ENCODE measurements at regions not wholly inside any gene's neighbourhood (a gene's known extent, or its start where the extent isn't known, plus 50 kb on each side); places are given as distances from the start of the nearest gene placed in this dataset.

GRCh38 chr9:90047828-90048227 lies 443.0 kb downstream of the GADD45G start:
- no peak overlapping the region for H2AFZ ChIP-seq (ENCODE audit: insufficient read depth, low read depth, low read length, poor library complexity, severe bottlenecking)
- Mint-ChIP-seq H3K27me3 (ENCODE audit: low read depth in 3 of 3) (peaks cover 0 to 7% (median 2%) of the 10 kb centered on the region in 3 donors), H3K9me3 (no peaks in the 10 kb centered on the region), H3K27ac (no peak overlapping the region), H3K4me3 (no peak overlapping the region), H3K4me1 (peaks cover 19% of the 10 kb centered on the region), H3K36me3 (no peaks in the 10 kb centered on the region)
- no peak overlapping the region for H3K4me3 ChIP-seq (replicated peaks in 1 of 3; ENCODE audit: low read depth in 2 of 3, low read length in 3 of 3)
- TF ChIP-seq CTCF (IDR thresholded peaks at IDR 0.05): no peak
- H3K9me3 ChIP-seq (replicated peaks in 1 of 2; ENCODE audit: control insufficient read depth in 1 of 2, insufficient read depth in 1 of 2, low read length in 2 of 2): no peaks in the 10 kb centered on the region
- no peak for DNase-seq
- no peaks in the 10 kb centered on the region for H3K79me2 ChIP-seq (ENCODE audit: insufficient read depth, low read length)
- H3K4me1 ChIP-seq (ENCODE audit: control insufficient read depth in 1 of 2, insufficient read depth in 2 of 2, low read length in 2 of 2): no peaks in the 10 kb centered on the region
- no peaks in the 10 kb centered on the region for H4K20me1 ChIP-seq (ENCODE audit: insufficient read depth, low read length)
- no peak overlapping the region for H3K9ac ChIP-seq (ENCODE audit: insufficient read depth, low read length, poor library complexity, severe bottlenecking)
- H3K4me2 ChIP-seq (replicated peaks; ENCODE audit: extremely low read depth, low read length, poor library complexity, severe bottlenecking): no peak overlapping the region
- intact Hi-C loops (cut with micrococcal nuclease): no loop called here
- no peak overlapping the region for H3K27ac ChIP-seq (ENCODE audit: low read depth in 1 of 2, low read length in 2 of 2)
- no peaks in the 10 kb centered on the region for H3K36me3 ChIP-seq (replicated peaks in 1 of 2; ENCODE audit: control insufficient read depth in 1 of 2, insufficient read depth in 2 of 2, low read length in 2 of 2)
- H3K27me3 ChIP-seq (ENCODE audit: control insufficient read depth in 2 of 2, insufficient read depth in 2 of 2, low read length in 2 of 2): no peaks in the 10 kb centered on the region

GRCh38 chr9:90052366-90052765 lies 447.6 kb downstream of the GADD45G start:
- Mint-ChIP-seq H3K27me3 (ENCODE audit: low read depth in 3 of 3) (peaks cover 3 to 6% (median 5%) of the 10 kb centered on the region in 3 donors), H3K4me1 (peaks cover 15% of the 10 kb centered on the region), H3K4me3 (no peak overlapping the region), H3K9me3 (peaks cover 6 to 14% (median 8%) of the 10 kb centered on the region in 7 donors), H3K36me3 (no peaks in the 10 kb centered on the region), H3K27ac (no peak overlapping the region)
- Histone ChIP-seq H2AFZ (ENCODE audit: insufficient read depth, low read depth, low read length, poor library complexity, severe bottlenecking) (no peak overlapping the region), H3K4me2 (replicated peaks; ENCODE audit: extremely low read depth, low read length, poor library complexity, severe bottlenecking) (no peak overlapping the region), H3K9me3 (replicated peaks in 1 of 2; ENCODE audit: control insufficient read depth in 1 of 2, insufficient read depth in 1 of 2, low read length in 2 of 2) (peaks cover 0 to 3% of the 10 kb centered on the region in 2 donors), H3K79me2 (ENCODE audit: insufficient read depth, low read length) (no peaks in the 10 kb centered on the region), H3K27ac (ENCODE audit: low read depth in 1 of 2, low read length in 2 of 2) (no peak overlapping the region), H3K9ac (ENCODE audit: insufficient read depth, low read length, poor library complexity, severe bottlenecking) (no peak overlapping the region), H4K20me1 (ENCODE audit: insufficient read depth, low read length) (no peaks in the 10 kb centered on the region), H3K36me3 (replicated peaks in 1 of 2; ENCODE audit: control insufficient read depth in 1 of 2, insufficient read depth in 2 of 2, low read length in 2 of 2) (no peaks in the 10 kb centered on the region), H3K4me3 (replicated peaks in 1 of 3; ENCODE audit: low read depth in 2 of 3, low read length in 3 of 3) (no peak overlapping the region), H3K4me1 (ENCODE audit: control insufficient read depth in 1 of 2, insufficient read depth in 2 of 2, low read length in 2 of 2) (no peaks in the 10 kb centered on the region), H3K27me3 (ENCODE audit: control insufficient read depth in 2 of 2, insufficient read depth in 2 of 2, low read length in 2 of 2) (no peaks in the 10 kb centered on the region)
- no peak for DNase-seq
- intact Hi-C loops (cut with micrococcal nuclease): no loop called here
- no peak for TF ChIP-seq CTCF (IDR thresholded peaks at IDR 0.05)
